GM18858 (cell line): ENCODE measurements at regions not wholly inside any gene's neighbourhood (a gene's known extent, or its start where the extent isn't known, plus 50 kb on each side); places are given as distances from the start of the nearest gene placed in this dataset.
"Not testable (repeated sequence)": the region's sequence is repeated elsewhere in the genome, so short reads cannot be mapped to it uniquely, and the experiment has no call there.

ENCODE experiments used
- ATAC-seq: cut with Tn5 transposase; IDR thresholded peaks from one replicate; pipeline ENCODE4 v1.9.1; 2021; ENCODE audit not compliant: unreplicated experiment

DNA sequence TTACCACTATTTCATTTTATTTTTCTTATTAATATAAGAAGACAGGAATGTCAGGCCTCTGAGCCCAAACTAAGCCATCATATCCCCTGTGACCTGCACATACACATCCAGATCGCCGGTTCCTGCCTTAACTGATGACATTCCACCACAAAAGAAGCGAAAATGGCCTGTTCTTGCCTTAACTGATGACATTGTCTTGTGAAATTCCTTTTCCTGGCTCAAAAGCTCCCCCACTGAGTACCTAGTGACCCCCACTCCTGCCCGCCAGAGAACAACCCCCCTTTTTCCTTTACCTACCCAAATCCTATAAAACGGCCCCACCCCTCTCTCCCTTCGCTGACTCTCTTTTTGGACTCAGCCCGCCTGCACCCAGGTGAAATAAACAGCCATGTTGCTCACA lies 77.8 kb upstream of the FANCL start:
- ATAC-seq: not testable (repeated sequence)

GRCh38 chr2:58313926-58314325 lies 72.8 kb upstream of the FANCL start:
- ATAC-seq: no peak

DNA sequence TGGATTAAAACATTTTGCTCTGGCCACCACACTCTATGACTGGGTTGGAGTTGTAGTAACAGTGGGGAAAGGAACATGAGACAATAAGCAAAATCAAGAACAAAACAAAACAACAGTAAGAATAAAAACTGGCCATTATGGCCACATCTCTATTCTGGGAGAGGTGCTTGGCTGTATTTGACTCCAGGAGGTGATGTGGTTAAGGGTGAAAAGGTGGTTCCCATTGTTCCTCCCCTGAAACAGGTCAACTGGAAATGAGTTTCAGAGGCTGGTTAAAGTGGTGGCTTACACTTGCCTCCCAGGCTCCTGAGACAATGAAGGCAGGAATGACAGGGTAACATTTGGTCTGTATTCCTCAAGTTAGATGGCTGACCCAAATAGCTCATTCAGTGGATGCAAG lies 67.3 kb upstream of the FANCL start:
- ATAC-seq: no peak

- ATAC-seq: no peak
These were observed 63.7 kb upstream of the FANCL start for GRCh38 chr2:58304843-58305242.

DNA sequence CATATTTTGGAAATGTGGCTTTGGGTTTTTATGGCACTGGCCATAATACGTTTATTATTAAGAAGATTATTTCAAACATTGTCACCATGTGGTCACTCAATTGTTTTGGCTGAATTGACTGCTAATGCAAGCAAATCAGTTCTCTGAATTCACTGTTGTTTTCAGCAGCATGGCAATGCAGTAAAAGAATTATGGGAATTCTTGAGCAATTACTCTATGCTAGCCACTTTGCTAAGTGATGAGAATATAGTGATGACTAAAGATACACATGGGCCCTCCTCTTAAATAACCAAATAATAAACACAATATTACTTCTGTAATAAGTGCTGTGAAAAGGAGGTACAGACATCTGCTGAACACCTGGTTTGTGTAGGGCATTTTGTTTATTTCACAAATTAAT lies 58.0 kb upstream of the FANCL start:
- no peak for ATAC-seq

- no peak for ATAC-seq
These were observed 51.9 kb upstream of the FANCL start for GRCh38 chr2:58293056-58293455.

DNA sequence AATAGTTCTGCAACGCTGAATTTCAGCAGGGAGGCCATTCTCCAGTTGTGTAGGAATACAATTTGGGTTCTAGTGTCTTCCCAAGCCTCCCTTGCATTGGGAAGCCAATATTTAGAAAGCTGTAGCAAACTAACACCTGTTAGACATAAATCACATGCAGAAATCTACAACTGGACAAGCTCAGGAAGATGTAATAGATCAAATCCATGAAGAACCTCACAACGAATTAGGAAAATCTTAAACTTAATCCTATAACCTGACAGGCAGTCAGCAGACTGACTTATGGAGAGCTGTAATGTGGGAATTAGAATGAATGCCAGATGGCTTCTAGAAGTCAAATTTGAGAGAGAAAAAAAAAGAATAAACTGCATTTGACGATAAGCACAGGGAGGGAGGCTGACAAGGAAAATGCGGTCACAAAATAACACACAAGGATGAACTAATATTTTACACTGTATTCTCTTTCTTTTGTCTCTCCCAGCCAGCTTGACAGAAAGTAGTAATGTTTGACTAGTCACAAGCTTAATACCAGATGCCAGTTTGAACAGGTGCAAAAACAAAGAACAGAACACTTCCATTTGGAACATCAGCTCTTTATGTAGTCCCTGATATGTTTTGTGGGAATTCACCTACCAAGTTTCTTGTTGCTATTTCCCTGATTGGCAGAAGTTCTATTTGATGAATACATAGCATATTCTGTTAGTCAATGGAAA lies 50.8 kb upstream of the FANCL start:
- ATAC-seq: no peak
